ENCODE measurements at regions not wholly inside any gene's neighbourhood (a gene's known extent, or its start where the extent isn't known, plus 50 kb on each side); places are given as distances from the start of the nearest gene placed in this dataset.
"Not testable (repeated sequence)": the region's sequence is repeated elsewhere in the genome, so short reads cannot be mapped to it uniquely, and the experiment has no call there.

DNA sequence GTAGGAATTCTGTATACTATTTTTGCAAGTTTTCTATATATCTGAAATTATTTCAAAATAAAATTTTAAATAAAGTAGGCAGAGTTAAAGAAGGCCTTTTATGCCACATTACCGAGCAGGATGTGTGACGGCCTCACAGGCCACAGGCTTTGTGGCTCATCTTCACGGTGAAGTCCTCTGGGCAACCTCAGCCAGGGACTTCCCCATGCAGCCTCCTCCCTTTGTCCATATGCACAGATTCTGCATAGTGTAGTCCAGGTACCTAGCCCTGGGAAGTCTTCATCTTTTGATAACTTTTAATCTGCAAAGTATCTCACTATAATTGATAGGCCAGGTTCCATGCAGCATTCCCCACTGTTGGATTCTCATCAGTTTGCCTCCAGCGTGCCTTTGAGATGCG lies 62.8 kb downstream of the ARHGAP11B start:
- H3K27ac ChIP-seq (ENCODE audit: extremely low read depth, low read depth, low read length); H3K4me1 ChIP-seq (ENCODE audit: control insufficient read depth, insufficient read depth, low read length); H3K4me3 ChIP-seq (ENCODE audit: low read depth, low read length); CTCF ChIA-PET; POLR2A ChIA-PET; H3K36me3 ChIP-seq (ENCODE audit: control insufficient read depth in 2 of 2, insufficient read depth in 1 of 2, low read length in 2 of 2); H3K9me3 ChIP-seq (ENCODE audit: control insufficient read depth, insufficient read depth, low read depth, low read length): not testable (repeated sequence)

DNA sequence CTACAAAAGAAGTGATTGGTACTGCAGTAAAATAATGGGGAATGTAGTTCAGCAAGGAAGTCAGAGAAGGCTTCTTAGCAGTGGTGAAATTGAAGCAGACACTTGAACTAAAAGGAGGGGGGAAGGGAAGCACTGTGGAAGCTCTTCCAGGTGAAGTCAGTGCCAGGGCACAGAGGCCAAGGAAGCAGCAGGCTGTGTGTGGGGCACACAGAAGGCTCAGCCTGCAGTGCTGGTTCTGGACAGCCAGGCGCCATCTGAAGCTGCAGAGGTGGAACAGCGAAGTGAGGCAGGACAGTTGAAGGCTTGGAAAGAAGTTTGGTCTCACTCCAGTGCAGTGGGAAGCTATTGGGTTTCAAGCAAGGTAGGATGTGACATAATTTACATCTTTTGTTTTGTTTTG lies 64.2 kb downstream of the ARHGAP11B start:
- H3K9me3 ChIP-seq (ENCODE audit: control insufficient read depth, insufficient read depth, low read depth, low read length); POLR2A ChIA-PET; H3K4me1 ChIP-seq (ENCODE audit: control insufficient read depth, insufficient read depth, low read length); H3K27ac ChIP-seq (ENCODE audit: extremely low read depth, low read depth, low read length); CTCF ChIA-PET; H3K4me3 ChIP-seq (ENCODE audit: low read depth, low read length); H3K36me3 ChIP-seq (ENCODE audit: control insufficient read depth in 2 of 2, insufficient read depth in 1 of 2, low read length in 2 of 2): not testable (repeated sequence)

DNA sequence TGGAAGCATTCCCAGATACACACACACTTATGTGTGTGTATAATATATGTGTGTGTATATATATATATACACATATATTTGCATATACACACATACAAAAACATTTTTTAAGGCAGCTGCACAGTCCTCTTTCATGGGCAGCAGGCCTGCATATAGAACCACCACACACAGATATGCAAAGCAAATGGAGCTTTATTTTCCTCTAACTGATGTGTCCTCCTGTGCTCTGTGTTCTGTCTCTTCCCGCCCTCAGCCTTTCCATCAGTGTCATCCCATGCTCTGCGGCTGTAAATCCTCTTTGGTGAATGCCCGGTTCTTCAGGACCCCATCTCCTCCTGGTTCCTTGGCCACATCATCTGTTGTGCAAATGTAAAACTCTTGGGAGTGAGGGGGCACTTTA lies 69.9 kb downstream of the ARHGAP11B start:
- H3K9me3 ChIP-seq (ENCODE audit: control insufficient read depth, insufficient read depth, low read depth, low read length); H3K27ac ChIP-seq (ENCODE audit: extremely low read depth, low read depth, low read length); H3K36me3 ChIP-seq (ENCODE audit: control insufficient read depth in 2 of 2, insufficient read depth in 1 of 2, low read length in 2 of 2); H3K4me3 ChIP-seq (ENCODE audit: low read depth, low read length); POLR2A ChIA-PET; H3K4me1 ChIP-seq (ENCODE audit: control insufficient read depth, insufficient read depth, low read length); CTCF ChIA-PET: not testable (repeated sequence)

DNA sequence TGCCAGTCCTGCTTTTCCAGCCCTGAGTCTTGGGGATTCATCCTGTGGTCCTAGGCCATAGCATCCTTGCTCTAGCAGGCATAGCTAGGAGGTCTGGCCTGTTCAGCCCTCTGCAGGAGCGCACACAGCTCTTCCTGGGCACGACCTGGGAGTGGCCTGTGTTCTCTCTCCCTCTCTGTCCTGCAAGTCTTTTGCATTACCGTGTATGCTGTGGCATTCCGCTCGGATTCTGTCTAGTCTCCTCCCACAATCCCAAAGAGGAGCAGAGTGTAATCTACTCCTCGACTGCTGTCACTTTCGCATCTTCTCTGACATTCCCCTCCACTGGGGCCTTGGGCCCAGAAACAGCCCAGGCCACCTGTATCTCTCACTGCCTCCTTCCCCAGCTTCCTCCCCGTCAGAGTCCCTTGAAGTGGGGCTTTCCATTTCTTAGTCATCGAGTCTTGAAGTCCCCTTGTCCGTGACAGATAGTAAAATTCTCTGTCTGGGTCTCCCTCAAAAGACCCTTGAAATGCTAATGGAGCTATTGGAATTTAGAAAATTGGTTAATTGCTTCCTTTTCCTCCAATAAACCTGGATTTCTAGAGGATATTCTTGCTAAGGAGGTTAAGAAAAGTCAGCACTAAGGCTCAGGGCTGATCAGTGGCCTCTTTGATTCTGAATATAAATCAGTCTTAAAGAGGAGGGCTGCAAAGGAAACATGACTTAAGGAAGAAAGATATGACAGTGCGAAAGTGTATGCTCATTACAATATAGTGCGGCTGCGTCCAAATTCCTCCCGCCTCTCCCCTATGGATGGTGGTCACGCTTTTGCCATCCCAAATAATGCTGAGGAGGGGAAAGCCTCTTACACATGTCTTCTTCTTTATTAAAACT lies 70.7 kb downstream of the ARHGAP11B start:
- H3K4me3 ChIP-seq (ENCODE audit: low read depth, low read length); H3K9me3 ChIP-seq (ENCODE audit: control insufficient read depth, insufficient read depth, low read depth, low read length); H3K27ac ChIP-seq (ENCODE audit: extremely low read depth, low read depth, low read length); H3K4me1 ChIP-seq (ENCODE audit: control insufficient read depth, insufficient read depth, low read length); CTCF ChIA-PET; H3K36me3 ChIP-seq (ENCODE audit: control insufficient read depth in 2 of 2, insufficient read depth in 1 of 2, low read length in 2 of 2); POLR2A ChIA-PET: not testable (repeated sequence)

DNA sequence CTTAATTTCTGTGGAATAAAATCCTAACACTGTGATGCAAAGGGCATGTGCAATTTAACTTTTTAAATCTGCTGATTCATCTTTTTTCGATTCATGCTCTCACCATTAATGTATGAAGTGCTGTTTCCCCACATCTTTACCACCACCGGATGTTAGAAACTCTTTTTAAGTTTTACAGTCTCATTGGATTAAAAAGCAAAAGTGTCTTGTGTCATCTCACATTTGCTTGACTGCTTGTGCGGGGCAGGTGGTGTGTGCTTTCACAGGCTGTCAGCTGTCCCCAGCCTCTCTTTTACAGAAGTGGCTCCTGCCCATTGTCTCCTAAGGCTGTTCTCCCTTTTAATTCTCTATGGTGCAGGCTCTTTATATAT lies 71.4 kb downstream of the ARHGAP11B start:
- H3K27ac ChIP-seq (ENCODE audit: extremely low read depth, low read depth, low read length); H3K9me3 ChIP-seq (ENCODE audit: control insufficient read depth, insufficient read depth, low read depth, low read length); H3K36me3 ChIP-seq (ENCODE audit: control insufficient read depth in 2 of 2, insufficient read depth in 1 of 2, low read length in 2 of 2); H3K4me1 ChIP-seq (ENCODE audit: control insufficient read depth, insufficient read depth, low read length); CTCF ChIA-PET; POLR2A ChIA-PET; H3K4me3 ChIP-seq (ENCODE audit: low read depth, low read length): not testable (repeated sequence)

DNA sequence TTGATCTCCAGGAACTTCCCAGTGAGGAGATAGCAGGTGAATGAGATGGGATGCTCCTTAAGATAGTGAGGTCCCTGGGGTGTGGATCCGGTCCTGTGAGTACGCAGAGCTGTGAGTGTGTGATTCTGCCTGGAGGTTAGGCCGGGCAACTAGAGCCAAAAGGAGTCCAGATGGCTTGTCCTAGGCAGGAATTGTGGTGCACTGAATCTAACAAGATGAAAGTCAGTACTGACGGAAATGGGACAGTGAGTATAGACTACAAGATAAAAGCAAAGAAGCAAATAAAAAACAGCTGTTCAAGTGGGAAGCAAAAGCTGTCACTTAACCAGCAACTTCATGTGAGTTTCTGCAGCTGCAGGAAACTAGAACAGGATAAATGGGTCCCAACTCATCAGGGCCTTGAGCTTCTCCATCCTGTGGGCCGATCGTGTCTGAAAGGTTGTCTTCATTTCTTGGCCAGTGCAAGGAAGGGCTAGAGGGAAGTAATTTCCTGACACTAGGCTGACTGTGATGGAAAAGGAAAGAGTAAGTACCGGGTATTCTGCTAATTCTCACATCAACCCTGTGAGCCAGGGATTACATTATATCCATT lies 74.2 kb downstream of the ARHGAP11B start:
- H3K36me3 ChIP-seq (ENCODE audit: control insufficient read depth in 2 of 2, insufficient read depth in 1 of 2, low read length in 2 of 2); H3K9me3 ChIP-seq (ENCODE audit: control insufficient read depth, insufficient read depth, low read depth, low read length); CTCF ChIA-PET; H3K4me3 ChIP-seq (ENCODE audit: low read depth, low read length); POLR2A ChIA-PET; H3K27ac ChIP-seq (ENCODE audit: extremely low read depth, low read depth, low read length); H3K4me1 ChIP-seq (ENCODE audit: control insufficient read depth, insufficient read depth, low read length): not testable (repeated sequence)

DNA sequence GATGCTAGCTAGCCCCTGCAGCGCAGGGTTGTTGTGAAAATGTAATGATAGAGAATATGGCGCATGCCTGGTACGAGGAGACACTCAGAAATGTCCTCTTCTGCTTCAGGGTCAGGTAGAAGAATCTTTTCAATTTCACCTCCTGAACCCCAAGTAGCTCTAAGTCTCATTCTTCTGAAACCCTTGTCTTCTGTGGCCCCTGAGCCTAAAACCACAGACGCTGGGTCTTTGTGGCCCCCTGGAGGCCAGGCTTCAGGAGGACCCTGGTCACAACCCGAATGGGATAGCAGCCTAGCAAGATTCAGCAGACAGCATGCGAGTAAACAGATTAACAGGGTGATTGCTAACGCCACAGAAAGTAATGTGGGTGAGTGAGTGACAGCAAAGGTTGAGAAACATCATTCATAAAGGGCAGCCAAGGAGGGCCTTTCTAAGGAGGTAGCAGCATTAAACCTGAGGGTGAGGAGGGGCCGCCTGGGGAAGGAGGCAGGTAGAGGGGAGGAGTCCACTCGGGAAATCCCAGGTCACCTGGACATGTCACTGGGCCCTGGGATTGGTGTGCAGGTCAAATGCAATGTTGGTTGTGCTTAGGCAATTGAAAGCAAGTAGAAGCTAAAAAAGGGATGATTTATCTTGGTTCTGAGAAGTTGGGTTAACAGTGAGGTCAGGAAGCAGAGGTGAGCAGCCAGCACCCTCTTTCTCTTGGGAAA lies 82.2 kb downstream of the ARHGAP11B start:
- H3K4me1 ChIP-seq (ENCODE audit: control insufficient read depth, insufficient read depth, low read length); H3K36me3 ChIP-seq (ENCODE audit: control insufficient read depth in 2 of 2, insufficient read depth in 1 of 2, low read length in 2 of 2); H3K4me3 ChIP-seq (ENCODE audit: low read depth, low read length); POLR2A ChIA-PET; H3K27ac ChIP-seq (ENCODE audit: extremely low read depth, low read depth, low read length); CTCF ChIA-PET; H3K9me3 ChIP-seq (ENCODE audit: control insufficient read depth, insufficient read depth, low read depth, low read length): not testable (repeated sequence)

DNA sequence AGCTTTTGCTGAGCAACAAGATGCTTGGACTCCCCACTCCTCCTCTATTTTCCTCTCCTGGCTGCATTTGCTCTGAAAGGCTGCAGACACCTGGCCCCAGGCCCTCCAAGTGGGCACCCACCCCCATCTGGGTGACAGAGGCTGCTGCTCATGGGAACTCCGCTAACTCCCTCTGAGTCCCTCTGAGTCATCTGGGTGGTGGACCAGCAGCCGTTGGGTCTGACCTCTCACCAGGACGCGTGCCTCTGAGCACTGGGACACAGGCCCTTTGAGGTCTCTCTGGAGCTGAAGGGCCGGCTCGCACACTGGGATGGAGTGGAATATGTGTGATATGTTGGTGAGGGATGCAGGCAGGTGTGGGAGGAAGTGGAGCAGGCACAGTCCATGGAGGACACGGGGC lies 82.9 kb downstream of the ARHGAP11B start:
- H3K27ac ChIP-seq (ENCODE audit: extremely low read depth, low read depth, low read length); H3K36me3 ChIP-seq (ENCODE audit: control insufficient read depth in 2 of 2, insufficient read depth in 1 of 2, low read length in 2 of 2): not testable (repeated sequence)

DNA sequence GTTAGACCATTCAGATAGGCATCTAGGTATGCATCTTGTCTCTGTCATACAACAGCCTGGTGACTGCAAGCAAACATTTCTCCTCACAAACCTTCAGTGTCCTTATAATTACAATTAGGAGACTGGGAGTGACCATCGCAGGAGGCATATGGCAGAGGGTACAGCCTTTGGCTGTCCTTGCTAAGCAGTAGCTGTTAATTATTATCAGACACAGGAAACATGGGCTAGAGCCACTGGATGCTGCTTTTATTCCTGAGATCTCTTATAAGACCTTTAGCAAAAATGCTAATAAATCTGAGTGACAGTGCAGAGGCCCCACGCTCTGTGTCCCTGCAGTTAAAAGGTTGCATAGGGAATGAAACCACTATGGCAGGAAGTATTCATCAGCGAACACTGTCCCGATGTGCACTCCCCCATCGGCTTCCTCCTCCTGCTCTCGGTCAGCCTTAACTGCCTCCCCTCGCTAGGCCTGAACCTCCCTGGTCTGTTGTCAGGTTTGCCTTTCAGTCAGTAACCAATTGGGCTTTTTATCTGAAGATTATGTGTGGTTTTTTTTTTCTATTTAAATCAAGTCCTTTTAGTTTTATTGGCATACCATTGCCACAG lies 92.2 kb downstream of the ARHGAP11B start:
- H3K9me3 ChIP-seq (ENCODE audit: control insufficient read depth, insufficient read depth, low read depth, low read length); H3K27ac ChIP-seq (ENCODE audit: extremely low read depth, low read depth, low read length); H3K4me1 ChIP-seq (ENCODE audit: control insufficient read depth, insufficient read depth, low read length); CTCF ChIA-PET; POLR2A ChIA-PET; H3K4me3 ChIP-seq (ENCODE audit: low read depth, low read length): not testable (repeated sequence)
- H3K36me3 ChIP-seq (ENCODE audit: control insufficient read depth in 2 of 2, insufficient read depth in 1 of 2, low read length in 2 of 2): peaks cover 0 to 19% of the 10 kb centered on the region in 2 experiments; a peak in 2 of 3 replicates

More for the DNA sequence above, 82.9 kb downstream of the ARHGAP11B start:
- H3K4me3 ChIP-seq (ENCODE audit: low read depth, low read length); H3K9me3 ChIP-seq (ENCODE audit: control insufficient read depth, insufficient read depth, low read depth, low read length); H3K4me1 ChIP-seq (ENCODE audit: control insufficient read depth, insufficient read depth, low read length); CTCF ChIA-PET; POLR2A ChIA-PET: not testable (repeated sequence)

DNA sequence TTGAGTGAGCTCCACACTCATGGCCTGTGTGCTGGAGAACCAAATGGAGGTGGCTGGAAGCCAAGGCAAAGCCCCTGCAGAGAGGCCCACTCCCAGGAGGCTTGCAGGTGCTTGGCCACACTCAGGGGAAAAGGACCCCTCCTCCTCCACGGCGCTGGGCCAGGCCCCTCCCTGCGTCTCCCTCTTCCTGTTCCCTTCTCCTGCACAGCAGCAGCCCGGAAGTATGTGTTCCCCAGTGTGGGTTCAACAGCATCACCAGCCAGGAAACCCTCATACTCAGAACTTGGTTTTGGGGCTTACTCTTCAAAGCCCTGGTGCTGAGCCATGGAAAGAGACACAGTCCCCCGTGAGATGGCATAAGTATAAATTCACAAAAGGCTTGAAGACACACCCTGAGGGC lies 93.4 kb downstream of the ARHGAP11B start:
- POLR2A ChIA-PET; H3K4me3 ChIP-seq (ENCODE audit: low read depth, low read length); CTCF ChIA-PET; H3K4me1 ChIP-seq (ENCODE audit: control insufficient read depth, insufficient read depth, low read length); H3K27ac ChIP-seq (ENCODE audit: extremely low read depth, low read depth, low read length); H3K9me3 ChIP-seq (ENCODE audit: control insufficient read depth, insufficient read depth, low read depth, low read length): not testable (repeated sequence)
- H3K36me3 ChIP-seq (ENCODE audit: control insufficient read depth in 2 of 2, insufficient read depth in 1 of 2, low read length in 2 of 2): peaks cover 0 to 19% of the 10 kb centered on the region in 2 experiments; a peak in 2 of 3 replicates

DNA sequence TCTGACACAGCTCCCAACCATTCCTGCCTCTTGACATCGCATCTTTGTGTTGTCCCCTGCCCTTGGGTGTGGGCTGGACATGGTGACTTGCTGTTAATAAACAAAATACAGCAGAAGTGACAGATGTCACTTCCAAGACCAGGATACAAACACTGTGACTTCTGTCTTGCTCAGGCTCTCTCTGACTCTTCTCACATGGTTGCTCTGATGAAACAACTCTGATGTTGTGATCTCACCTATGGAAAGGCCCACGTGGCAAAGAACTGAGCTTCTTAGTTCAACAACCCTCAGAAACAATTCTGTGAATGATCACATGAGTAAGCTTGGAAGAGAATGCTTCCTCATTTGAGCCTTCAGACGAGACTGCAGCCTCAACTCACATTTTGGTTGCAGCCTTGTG lies 94.9 kb downstream of the ARHGAP11B start:
- H3K4me1 ChIP-seq (ENCODE audit: control insufficient read depth, insufficient read depth, low read length); CTCF ChIA-PET; POLR2A ChIA-PET; H3K4me3 ChIP-seq (ENCODE audit: low read depth, low read length); H3K9me3 ChIP-seq (ENCODE audit: control insufficient read depth, insufficient read depth, low read depth, low read length); H3K27ac ChIP-seq (ENCODE audit: extremely low read depth, low read depth, low read length): not testable (repeated sequence)
- H3K36me3 ChIP-seq (ENCODE audit: control insufficient read depth in 2 of 2, insufficient read depth in 1 of 2, low read length in 2 of 2): peaks cover 0 to 19% of the 10 kb centered on the region in 2 experiments; a peak in 2 of 3 replicates
